HG03095 (cell line): ENCODE measurements at regions not wholly inside any gene's neighbourhood (a gene's known extent, or its start where the extent isn't known, plus 50 kb on each side); places are given as distances from the start of the nearest gene placed in this dataset.

Experiments
- ATAC-seq: cut with Tn5 transposase; IDR thresholded peaks from one replicate; pipeline ENCODE4 v1.9.1; 2021; ENCODE audit warnings: moderate library complexity; ENCODE audit not compliant: unreplicated experiment

DNA sequence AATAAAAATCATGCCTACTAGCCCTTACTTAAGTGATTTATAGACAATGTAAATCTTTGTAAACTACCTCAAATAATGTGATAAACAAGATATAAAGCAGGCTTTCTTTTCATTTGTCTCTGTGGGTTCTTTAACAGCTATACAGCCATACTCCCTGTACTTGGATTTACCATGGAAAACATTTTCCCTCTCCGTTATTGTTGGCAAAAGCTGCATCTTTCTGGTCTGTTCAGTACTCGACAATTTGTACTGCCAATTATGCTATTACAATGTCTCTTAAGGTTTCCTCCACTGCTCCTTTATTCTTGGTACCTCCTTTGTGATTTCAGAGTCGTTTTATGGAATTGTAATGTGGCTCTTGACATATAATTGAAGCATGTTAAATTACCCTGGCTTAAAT lies 426.3 kb upstream of the PKDCC start:
- ATAC-seq = no peak

DNA sequence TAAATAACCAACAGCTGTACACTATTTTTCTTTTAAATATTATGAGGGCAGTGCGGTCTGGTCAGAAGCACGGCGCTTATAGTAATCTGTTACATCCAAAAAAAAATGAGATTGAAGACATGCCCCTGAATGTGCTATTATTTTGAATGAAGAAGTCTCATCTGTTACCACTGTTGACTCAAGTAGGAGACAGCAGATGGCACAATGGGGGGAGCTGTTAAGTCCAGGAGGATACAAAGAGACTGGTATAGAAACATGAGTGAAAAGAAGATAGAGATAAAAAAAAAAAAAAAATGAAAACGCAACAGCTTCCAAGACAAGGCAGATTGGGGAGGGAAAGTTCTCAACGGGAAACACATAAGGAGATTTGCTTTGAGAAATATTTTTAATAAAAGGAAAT lies 425.5 kb upstream of the PKDCC start:
- no peak for ATAC-seq

DNA sequence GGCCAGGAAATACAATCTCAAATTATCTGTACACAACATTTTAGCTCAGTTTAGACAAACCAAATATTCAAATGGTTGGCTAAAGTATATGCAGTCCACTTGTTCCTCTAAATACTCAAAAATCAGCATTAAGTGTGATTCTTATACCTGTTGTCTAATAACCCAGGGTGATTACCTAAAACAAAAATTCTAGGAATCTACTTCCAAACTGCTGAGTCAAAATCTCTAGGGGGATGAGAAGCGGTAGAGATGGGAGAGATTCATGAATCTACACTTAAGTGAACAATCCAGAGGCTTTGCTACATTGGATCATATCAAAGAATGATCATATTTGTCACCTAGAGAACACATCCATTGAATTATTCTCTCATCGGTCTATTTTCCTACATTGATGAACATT lies 420.9 kb upstream of the PKDCC start:
- ATAC-seq = no peak

DNA sequence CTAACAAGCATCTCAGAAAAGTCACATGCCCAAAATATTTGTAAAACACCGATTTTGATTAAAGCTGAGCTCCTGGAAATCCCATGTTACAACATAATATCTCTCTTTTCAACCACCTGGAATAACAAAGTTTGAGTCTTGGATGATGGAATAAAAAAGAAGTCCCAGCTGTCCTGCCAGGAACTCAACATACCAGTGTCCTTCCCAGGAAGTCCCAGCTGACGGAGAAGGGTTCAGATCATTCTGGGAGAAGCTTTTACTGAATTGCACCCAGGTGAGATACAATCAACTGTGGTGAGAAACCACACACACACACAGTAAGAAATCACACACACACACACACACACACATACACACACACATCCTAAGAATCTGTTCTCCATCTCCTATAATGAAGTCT lies 413.1 kb upstream of the PKDCC start:
- ATAC-seq = no peak

DNA sequence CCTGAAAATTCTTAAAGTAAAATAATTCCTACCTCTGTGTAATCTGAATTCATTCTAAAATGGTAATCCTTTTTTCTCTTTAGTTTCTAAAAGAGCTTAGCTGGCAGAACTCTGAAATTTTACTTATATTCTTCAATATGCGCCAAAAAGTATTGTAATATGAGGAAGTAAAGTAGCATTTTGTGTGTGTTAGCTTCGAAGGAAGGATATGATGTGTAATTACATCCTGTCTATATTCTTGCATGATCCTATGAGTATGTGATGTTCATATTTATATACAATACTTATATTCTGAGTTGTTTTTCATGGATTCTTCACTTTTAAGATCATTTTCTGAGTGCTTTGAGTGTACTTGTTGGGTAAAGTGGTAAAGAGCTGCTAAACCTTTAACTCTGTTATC lies 402.9 kb upstream of the PKDCC start:
- ATAC-seq = no peak

DNA sequence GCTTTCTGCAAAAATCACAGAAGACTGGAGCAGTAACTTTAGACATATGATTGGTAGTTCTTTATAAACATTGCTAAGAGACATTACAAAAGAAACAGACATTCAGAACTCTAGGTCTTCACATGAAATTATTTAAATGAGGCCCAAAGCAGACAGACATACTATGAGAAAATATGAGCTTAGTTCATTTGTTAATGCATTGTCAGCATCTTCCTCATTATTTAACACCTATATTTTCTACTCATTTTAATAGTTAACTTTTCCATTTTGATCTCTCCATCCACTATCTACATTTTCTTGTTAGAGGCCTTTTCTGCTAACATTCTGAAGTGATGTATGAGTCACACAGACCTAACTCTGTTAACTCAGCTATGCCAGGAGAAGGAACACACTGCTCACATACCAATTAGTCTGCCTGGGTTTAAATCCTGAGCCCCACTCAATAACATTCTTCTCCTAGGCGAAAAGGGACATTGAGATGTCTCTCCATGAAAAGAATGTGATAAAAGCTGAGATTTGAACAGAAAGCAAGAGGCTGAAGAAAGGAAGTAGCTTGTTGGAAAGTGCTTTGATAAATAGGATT lies 400.3 kb upstream of the PKDCC start:
- ATAC-seq = no peak

DNA sequence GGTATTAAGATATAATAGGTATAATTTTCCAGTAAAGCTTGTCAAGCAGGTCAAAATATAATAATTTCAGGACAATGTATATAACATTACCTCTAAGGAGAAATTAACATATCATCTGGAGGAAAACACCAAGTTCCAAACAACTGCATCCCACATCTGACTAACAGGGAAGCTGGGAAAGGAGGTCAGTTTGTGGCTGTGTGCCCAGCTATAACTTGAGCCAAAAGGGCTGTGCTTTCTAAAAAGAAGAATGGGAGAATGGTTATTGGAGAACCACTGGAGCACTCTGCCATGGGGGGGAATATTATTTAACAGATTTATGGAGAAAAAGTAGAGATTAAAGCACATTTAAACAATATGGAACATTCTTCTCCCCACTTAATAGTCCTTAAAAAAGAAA lies 390.6 kb upstream of the PKDCC start:
- ATAC-seq = no peak

DNA sequence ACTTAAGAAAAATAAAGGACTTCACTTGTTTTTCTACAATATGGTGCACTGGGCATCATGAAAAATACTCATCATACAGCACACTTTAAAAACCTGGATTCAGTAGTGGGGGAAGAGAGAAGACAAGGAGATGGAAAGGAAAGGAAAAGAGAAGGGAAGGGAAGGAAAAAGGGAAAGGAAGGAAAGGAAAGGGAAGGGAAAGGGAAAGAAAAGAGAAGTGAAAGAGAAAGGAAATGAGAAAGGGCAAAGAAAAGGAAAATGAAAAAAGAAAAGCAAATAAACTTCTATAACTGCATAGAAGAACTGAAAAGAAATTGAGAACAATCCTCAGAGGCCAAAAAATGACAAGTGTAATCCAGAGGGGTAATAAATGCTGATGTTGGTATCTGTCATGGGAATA lies 388.1 kb upstream of the PKDCC start:
- ATAC-seq = no peak

DNA sequence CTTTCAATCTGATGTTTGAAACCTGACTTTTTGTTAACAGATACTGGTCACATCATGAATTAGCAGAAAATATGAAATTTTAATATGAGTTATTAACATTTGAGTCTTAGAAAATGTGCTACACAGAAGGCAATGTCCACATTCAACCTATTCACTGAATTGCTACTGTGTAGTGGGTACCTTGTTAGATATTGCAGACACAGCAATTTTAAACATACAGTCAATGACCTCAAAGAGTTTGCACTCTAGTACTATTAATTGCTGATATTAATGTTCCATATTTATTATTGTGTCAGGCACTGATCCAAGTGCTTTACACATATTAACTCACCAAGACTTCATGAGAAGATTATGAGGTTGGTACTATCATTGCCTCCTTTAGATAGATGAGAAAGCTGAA lies 385.4 kb upstream of the PKDCC start:
- ATAC-seq = no peak

DNA sequence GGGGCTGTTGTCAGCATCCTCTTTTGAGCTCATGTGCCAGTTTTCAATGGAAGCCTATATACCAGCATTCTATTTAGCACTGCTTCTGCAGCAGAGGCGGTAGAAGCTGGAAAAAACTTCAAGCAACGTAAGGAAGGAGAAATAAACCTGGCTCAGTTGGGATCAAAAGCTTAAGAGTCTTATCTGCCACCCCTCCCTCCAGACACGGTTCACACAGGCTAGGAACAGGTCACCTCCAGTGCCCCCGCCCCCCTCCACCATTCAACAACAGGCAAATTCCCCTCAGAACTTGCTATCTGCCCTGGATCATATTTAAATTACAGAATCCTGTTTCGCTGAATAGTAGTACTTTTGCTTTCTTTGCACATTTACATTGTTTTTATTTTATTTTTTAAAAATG lies 384.8 kb upstream of the PKDCC start:
- no peak for ATAC-seq

DNA sequence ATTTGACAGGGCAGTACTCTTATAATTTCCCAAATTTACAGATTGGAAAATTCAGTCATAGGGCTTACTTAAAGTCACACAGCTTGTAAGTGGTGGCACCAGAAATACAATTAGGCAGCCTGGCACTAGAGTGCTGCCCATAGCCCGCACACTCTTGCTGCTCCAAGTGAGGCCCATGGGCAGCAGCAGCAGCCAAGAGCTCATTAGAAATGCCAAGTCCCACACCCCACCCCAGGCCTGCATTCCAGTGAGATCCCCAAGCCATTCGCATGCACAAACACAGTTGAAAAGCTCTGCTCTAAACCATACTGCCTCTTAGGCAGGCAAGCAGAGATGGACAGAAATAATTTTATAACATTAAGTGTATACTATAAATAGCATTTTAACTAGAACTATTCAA lies 379.3 kb upstream of the PKDCC start:
- ATAC-seq = no peak

DNA sequence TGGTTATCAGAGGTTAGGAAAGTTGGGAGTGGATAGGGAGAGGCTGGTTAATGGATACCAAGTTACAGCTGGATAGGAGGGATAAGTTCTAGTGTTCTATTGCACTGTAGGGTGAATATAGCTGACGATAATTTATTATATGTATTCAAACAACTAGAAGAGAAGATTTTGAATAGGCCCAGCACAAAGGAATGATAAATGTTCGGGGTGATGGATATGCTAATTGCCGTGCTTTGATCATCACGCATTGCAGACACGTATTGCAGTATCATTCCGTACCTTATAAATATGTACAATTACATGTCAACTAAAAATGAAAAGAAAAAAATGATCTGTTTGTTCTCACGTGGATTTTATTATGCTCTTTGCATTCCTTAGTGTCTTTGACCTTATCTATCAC lies 369.2 kb upstream of the PKDCC start:
- ATAC-seq = no peak

DNA sequence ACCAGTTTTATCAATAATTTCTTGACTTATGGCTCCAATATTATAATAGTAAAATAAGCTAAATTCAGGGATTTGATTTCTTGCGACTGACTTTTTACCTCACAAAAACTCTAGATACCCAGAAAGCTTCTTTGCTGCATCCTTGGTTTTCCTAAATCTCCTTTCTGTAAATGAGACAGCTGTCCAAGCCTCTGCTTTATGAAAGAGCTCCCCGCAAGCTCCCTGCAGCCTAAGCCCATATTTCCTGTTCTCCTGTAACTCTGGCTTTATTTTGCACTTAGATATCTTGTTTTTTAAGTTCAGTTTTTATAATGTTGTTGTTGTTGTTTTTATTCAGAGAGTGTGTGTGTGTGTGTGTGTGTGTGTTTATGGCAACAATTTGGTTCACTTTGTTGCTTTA lies 361.7 kb upstream of the PKDCC start:
- ATAC-seq = no peak

DNA sequence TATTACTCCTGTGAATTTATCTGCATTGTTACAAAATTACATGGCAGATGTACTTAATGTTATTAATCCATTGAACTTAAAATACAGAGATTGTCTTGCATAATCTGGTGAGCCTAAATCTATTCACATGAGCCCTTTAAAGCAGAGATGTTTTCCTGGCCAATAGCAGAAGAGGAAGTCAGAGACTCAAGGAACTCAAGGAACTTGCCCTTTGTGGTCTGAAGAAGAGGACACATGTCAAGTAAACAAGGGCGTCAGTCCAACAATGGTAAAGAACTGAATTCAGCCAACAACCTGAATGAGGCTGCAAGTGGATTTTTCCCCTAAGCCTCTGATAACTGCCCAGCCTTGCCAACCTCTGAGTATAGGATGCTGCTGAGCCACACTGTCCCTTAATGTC lies 356.3 kb upstream of the PKDCC start:
- ATAC-seq = no peak

DNA sequence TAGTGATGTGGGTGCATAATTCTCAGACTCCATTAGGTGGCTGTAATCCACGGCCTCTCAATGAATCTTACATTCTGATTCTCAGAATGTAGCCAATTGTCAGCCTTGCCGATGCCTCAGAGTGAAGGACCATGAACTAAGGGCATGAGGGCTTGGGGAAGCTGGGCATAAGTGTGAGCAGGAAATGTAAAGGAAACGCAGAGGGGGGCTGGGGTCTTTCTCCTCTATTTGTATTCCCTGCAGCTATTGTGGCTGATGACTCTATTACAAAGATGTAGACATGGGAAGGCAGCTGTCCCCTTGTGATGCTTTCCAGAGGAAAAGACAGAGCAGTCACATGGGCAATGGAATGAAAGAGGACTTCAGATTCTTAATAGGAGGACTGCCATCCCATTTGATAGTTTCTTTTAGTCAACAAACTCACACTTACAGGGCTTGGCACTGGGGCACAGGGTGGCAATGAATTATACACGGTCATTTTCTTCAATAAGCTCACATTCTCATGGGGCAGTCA lies 353.2 kb upstream of the PKDCC start:
- ATAC-seq = no peak

DNA sequence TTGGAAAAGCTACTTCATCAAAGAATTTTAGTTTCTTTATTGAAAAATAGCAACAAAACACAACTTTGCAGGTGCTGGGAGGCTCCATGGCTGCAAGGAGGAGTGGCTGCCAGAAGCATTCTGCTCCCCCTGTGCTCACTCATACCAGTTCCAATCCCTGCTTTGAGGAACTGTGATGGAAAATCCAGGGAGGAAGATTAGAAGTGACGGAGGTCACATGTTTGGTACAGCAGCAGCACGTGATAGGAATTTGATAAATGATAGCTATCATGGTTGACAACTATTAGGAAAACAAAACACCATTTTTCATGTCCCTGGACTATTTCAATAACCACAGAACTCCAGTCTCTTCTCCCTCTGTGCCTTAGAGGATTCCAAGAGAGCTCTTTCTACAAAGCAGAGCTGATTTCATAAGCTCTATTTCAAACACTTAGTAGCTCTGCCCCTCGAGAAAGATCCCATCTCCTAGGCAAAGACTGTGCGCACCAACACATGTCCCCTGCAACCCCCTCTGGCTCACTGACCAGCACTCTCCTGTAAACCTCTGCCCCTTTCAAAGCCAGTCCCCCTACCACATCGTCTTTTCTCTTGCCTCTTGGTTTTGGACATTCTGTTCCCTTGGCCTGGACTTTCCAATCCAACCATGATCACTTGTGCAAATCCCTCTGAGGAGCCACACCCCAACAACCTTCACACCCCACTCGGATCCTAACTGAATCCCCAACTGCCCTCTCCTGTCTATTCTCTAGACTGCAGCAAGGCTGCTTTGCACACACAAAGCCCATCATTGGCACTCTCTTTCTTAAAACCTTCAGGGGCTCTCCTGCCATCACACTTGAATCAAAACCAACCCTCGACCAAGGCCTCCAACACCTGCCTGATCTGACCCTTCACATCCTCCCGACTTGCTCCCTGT lies 352.4 kb upstream of the PKDCC start:
- ATAC-seq = no peak

DNA sequence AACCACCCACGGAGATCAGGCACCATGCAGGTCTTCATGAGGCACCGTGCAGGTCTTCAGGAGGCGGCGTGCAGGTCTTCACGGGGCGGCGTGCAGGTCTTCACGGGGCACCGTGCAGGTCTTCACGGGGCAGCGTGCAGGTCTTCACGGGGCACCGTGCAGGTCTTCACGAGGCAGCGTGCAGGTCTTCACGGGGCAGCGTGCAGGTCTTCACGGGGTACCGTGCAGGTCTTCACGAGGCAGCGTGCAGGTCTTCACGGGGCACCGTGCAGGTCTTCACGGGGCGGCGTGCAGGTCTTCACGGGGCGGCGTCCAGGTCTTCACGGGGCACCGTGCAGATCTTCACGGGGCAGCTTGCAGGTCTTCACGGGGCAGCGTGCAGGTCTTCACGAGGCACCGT lies 350.4 kb upstream of the PKDCC start:
- ATAC-seq = no peak

DNA sequence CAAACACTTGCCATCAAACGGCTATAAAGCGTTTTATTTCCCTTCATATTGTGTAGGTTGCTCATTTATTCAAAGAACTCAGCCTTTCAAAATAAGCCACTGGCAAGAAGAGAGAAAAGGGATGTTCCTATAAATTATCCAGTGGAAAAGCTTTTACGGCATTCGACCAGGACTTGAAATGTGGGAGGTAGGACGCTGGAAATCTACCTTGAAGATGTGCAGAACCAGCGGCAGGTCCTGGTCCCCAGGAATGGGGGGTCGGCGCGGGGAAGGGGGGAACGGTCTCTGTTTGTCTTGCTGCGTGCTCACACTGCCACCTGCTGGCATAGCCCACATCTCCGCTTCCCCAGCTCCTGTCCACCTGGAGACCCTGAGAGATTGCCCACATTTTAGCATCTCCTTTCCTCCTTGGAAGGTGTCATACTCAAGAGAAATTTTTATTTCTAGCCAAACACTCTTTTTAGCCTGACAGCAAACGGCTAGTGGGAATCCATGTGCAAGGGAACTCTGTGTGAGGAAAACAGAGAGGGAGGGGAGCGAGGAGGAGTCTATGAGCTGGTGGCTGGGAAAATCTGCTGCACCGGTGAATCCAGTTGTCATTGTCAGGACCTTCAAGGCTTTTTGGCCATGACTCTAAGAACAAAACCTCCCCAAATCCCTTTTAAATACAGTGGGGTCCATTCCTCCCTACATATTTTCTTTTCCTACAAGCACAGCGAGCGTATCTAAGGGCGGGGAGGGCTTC lies 349.0 kb upstream of the PKDCC start:
- no peak for ATAC-seq

DNA sequence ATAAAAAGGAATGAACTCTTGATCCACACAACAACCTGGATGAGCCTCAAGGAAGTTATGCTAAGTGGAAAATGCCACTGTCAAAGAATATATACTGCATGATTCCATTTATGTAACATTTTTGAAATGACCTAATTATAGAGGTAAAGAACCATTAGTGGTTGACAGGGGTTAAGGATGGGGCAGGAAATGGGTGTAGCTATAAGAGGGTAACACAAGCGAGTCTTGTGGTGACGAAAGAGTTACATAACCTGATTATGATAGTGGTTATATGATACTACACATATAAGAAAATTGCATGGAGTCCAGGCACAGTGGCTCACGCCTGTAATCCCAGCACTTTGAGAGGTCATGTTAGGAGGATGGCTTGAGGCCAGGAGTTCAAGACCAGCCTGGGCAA lies 346.6 kb upstream of the PKDCC start:
- no peak for ATAC-seq

DNA sequence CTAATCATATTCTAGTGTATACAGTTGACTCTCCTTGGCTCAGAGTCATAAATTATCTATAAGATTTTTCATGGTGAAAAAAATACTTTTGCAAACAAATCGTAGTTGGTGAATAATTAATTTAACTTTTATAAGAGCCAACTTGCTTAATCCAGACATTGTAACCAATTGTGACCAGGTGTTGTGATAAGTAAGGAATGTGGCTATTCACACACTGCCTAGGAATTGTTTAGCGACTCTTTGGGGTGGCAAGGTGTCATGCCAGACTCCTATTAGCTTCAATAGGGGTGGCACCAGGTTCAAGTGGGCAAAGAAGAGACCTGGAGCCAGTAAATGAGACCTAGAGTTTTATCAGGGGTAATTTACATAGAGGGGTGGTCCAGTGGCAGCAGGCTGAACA lies 344.7 kb upstream of the PKDCC start:
- ATAC-seq = no peak

DNA sequence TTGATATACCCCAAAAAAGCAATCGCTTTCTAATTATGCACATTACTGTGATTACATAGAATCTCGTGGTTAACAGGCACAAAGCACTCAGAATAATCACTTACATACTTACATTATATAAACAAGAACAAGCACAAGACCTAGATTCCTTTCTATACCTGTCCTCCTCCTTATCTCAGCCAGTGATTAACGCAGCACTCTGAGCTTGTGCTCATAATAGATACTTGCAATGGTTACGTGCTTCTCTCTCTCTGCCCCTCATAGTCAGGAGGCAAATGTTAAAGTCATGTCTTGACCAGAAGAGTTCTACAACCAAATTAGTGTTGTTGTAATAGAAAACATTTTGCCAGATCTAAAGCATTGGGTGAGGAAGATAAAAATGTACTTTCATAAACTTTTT lies 342.2 kb upstream of the PKDCC start:
- ATAC-seq = no peak

DNA sequence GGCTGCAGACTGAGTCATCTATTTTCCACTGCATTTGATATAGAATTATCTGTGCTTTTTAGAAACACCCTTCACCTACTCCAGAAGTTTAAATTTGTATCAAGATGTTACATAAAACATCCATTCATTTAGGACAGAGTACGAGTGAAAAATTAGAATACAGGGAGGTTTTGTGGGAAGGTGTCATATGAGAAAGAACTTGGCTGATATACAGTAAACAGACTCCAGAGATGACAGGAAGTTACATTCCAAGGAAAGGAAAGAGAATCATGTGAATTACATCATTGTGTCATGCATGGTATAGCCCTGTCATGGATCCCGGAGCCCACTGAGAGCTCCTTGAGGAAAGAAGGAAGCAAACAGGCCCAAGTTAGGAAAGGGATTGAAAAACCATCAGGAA lies 341.5 kb upstream of the PKDCC start:
- no peak for ATAC-seq
